Calu3 (cell line): ENCODE measurements at regions not wholly inside any gene's neighbourhood (a gene's known extent, or its start where the extent isn't known, plus 50 kb on each side); places are given as distances from the start of the nearest gene placed in this dataset.

Source experiments
- BruUV-seq: library from RNA; stranded (reverse); fragments of 400-500 nt; replicated peaks from 2 replicates; lab custom pipeline; 2021; lab: Mats Ljungman, UMichigan
- CTCF ChIA-PET: fragments of 300-600 bp; sonication (Branson Sonifier 250); formaldehyde crosslinking; loops from one replicate; lab custom pipeline; 2022; ENCODE audit warnings: antibody characterized with exemption; lab: Charles Lee
- DNase-seq: peaks from one replicate; pipeline ENCODE4 v3.0.0; 2022
- H3K27ac Mint-ChIP-seq: one replicate; pipeline ENCODE4 v1.8.0; 2022; ENCODE audit warnings: mixed read lengths; ENCODE audit not compliant: unreplicated experiment
- H3K27me3 Mint-ChIP-seq: one replicate; pipeline ENCODE4 v1.8.0; 2022; ENCODE audit warnings: mixed read lengths; ENCODE audit not compliant: unreplicated experiment
- H3K36me3 Mint-ChIP-seq: one replicate; pipeline ENCODE4 v1.8.0; 2022; ENCODE audit warnings: mild to moderate bottlenecking, moderate library complexity, mixed read lengths; ENCODE audit not compliant: insufficient read depth, unreplicated experiment
- H3K4me1 Mint-ChIP-seq: one replicate; pipeline ENCODE4 v1.8.0; 2022; ENCODE audit warnings: mild to moderate bottlenecking, low read depth, mixed read lengths; ENCODE audit not compliant: unreplicated experiment
- H3K4me3 Mint-ChIP-seq: one replicate; pipeline ENCODE4 v1.8.0; 2022; ENCODE audit warnings: mild to moderate bottlenecking, low read depth, moderate library complexity, mixed read lengths; ENCODE audit not compliant: unreplicated experiment
- H3K9me3 Mint-ChIP-seq: one replicate; pipeline ENCODE4 v1.8.0; 2022; ENCODE audit warnings: low read depth, mixed read lengths; ENCODE audit not compliant: unreplicated experiment
- intact Hi-C: fragments of 100-400 bp; cut with micrococcal nuclease; formaldehyde crosslinking; loops from one replicate; pipeline ENCODE4 v1.10.0; 2022; ENCODE audit not compliant: unreplicated experiment
- TF ChIP-seq, protein P1 (sequence below): fragments of 200-600 bp; IDR thresholded peaks from one replicate; pipeline ENCODE4 v1.8.0; 2022; ENCODE audit warnings: antibody characterized with exemption; ENCODE audit not compliant: unreplicated experiment

GRCh38 chr4:178784491-178784890 lies 1342.3 kb upstream of the AGA start:
- no peak for DNase-seq
- H3K36me3 Mint-ChIP-seq = no peaks in the 10 kb centered on the region
- no TSS peak for BruUV-seq
- no peak overlapping the region for H3K4me3 Mint-ChIP-seq
- TF ChIP-seq, protein P1, sequence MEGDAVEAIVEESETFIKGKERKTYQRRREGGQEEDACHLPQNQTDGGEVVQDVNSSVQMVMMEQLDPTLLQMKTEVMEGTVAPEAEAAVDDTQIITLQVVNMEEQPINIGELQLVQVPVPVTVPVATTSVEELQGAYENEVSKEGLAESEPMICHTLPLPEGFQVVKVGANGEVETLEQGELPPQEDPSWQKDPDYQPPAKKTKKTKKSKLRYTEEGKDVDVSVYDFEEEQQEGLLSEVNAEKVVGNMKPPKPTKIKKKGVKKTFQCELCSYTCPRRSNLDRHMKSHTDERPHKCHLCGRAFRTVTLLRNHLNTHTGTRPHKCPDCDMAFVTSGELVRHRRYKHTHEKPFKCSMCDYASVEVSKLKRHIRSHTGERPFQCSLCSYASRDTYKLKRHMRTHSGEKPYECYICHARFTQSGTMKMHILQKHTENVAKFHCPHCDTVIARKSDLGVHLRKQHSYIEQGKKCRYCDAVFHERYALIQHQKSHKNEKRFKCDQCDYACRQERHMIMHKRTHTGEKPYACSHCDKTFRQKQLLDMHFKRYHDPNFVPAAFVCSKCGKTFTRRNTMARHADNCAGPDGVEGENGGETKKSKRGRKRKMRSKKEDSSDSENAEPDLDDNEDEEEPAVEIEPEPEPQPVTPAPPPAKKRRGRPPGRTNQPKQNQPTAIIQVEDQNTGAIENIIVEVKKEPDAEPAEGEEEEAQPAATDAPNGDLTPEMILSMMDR = no peak
- no peaks in the 10 kb centered on the region for H3K4me1 Mint-ChIP-seq
- CTCF ChIA-PET = no interaction called here
- H3K27me3 Mint-ChIP-seq = no peaks in the 10 kb centered on the region
- intact Hi-C loops = no loop called here
- no peaks in the 10 kb centered on the region for H3K9me3 Mint-ChIP-seq
- H3K27ac Mint-ChIP-seq = no peak overlapping the region

GRCh38 chr4:178789279-178789678 lies 1347.0 kb upstream of the AGA start:
- no peak overlapping the region for H3K4me3 Mint-ChIP-seq
- H3K27ac Mint-ChIP-seq = no peak overlapping the region
- no peaks in the 10 kb centered on the region for H3K27me3 Mint-ChIP-seq
- H3K4me1 Mint-ChIP-seq = no peaks in the 10 kb centered on the region
- CTCF ChIA-PET = no interaction called here
- no peaks in the 10 kb centered on the region for H3K36me3 Mint-ChIP-seq
- TF ChIP-seq, protein P1 = no peak
- BruUV-seq = no TSS peak
- DNase-seq = no peak
- intact Hi-C loops = no loop called here
- H3K9me3 Mint-ChIP-seq = no peaks in the 10 kb centered on the region

DNA sequence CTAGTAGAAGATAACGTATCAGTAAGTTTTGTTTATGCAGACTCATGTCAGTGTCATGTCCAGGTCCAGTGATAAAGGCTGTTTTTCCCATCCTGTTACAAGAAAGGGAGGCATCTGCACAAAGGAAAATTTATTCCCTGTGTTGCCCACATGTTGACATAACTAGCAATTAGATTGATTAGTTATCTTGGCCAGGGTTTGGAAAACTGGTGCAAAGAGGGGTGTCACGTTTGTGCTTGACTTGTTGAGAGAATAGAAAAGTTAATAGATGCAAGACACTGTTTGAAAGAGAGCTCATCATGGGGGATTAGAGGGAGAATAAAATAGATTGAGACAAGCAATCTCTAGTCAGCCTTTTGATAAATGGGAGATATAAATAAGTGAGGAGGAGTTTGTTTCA lies 1357.0 kb upstream of the AGA start:
- CTCF ChIA-PET = no interaction called here
- H3K36me3 Mint-ChIP-seq = no peaks in the 10 kb centered on the region
- BruUV-seq = no TSS peak
- TF ChIP-seq, protein P1 = no peak
- no peaks in the 10 kb centered on the region for H3K27me3 Mint-ChIP-seq
- intact Hi-C loops = no loop called here
- no peak overlapping the region for H3K27ac Mint-ChIP-seq
- peaks cover 2% of the 10 kb centered on the region for H3K9me3 Mint-ChIP-seq
- H3K4me3 Mint-ChIP-seq = no peak overlapping the region
- no peak for DNase-seq
- H3K4me1 Mint-ChIP-seq = no peaks in the 10 kb centered on the region

- Mint-ChIP-seq H3K4me1 (no peaks in the 10 kb centered on the region), H3K36me3 (no peaks in the 10 kb centered on the region), H3K27me3 (no peaks in the 10 kb centered on the region), H3K9me3 (no peaks in the 10 kb centered on the region), H3K27ac (no peak overlapping the region), H3K4me3 (no peak overlapping the region)
- TF ChIP-seq, protein P1 = no peak
- intact Hi-C loops = no loop called here
- CTCF ChIA-PET = no interaction called here
- DNase-seq = no peak
- no TSS peak for BruUV-seq
Measured at GRCh38 chr4:178808106-178808505, 1365.9 kb upstream of the AGA start.
